ENCODE measurements at regions not wholly inside any gene's neighbourhood (a gene's known extent, or its start where the extent isn't known, plus 50 kb on each side); places are given as distances from the start of the nearest gene placed in this dataset.

GRCh38 chr5:25444697-25445096 is 799.9 kb upstream of the CDH10 start:
- TF ChIP-seq CTCF (conservative IDR thresholded peaks at IDR 0.05; ENCODE audit: low read depth, low read length) (no peak), EZH2 (IDR thresholded peaks at IDR 0.05; ENCODE audit: low read length, unreplicated experiment) (no peak)
